ENCODE measurements at regions not wholly inside any gene's neighbourhood (a gene's known extent, or its start where the extent isn't known, plus 50 kb on each side); places are given as distances from the start of the nearest gene placed in this dataset.
A peak's percentile ranks its signal among the peaks of the same experiment; 100 is the strongest.

- no peak overlapping the region for H3K4me3 Mint-ChIP-seq (ENCODE audit: unreplicated experiment)
- no peaks in the 10 kb centered on the region for H3K9me3 Mint-ChIP-seq (ENCODE audit: unreplicated experiment)
- H3K27ac Mint-ChIP-seq (ENCODE audit: unreplicated experiment), result no peak overlapping the region
- no peaks in the 10 kb centered on the region for H3K27me3 Mint-ChIP-seq (ENCODE audit: unreplicated experiment)
- H3K4me1 Mint-ChIP-seq (ENCODE audit: unreplicated experiment), result no peaks in the 10 kb centered on the region
- H3K36me3 Mint-ChIP-seq (ENCODE audit: low read depth, unreplicated experiment), result no peaks in the 10 kb centered on the region
- no peak for TF ChIP-seq CTCF (IDR thresholded peaks at IDR 0.05; ENCODE audit: unreplicated experiment)
- DNase-seq (ENCODE audit: low spot score), result no peak
Measured at GRCh38 chr4:8748236-8748575, 123.4 kb downstream of the HMX1 start.

- H3K4me3 Mint-ChIP-seq (ENCODE audit: unreplicated experiment), result no peak overlapping the region
- H3K9me3 Mint-ChIP-seq (ENCODE audit: unreplicated experiment), result no peaks in the 10 kb centered on the region
- no peak for TF ChIP-seq CTCF (IDR thresholded peaks at IDR 0.05; ENCODE audit: unreplicated experiment)
- no peaks in the 10 kb centered on the region for H3K4me1 Mint-ChIP-seq (ENCODE audit: unreplicated experiment)
- no peaks in the 10 kb centered on the region for H3K36me3 Mint-ChIP-seq (ENCODE audit: low read depth, unreplicated experiment)
- no peak for DNase-seq (ENCODE audit: low spot score)
- H3K27ac Mint-ChIP-seq (ENCODE audit: unreplicated experiment), result no peak overlapping the region
- H3K27me3 Mint-ChIP-seq (ENCODE audit: unreplicated experiment), result peaks cover 1% of the 10 kb centered on the region
Measured at GRCh38 chr4:8747467-8748235, 124.0 kb downstream of the HMX1 start.

- peak overlapping the region; percentile 10 for H3K4me3 Mint-ChIP-seq (ENCODE audit: unreplicated experiment)
- H3K27me3 Mint-ChIP-seq (ENCODE audit: unreplicated experiment), result peaks cover 1% of the 10 kb centered on the region
- no peak for DNase-seq (ENCODE audit: low spot score)
- H3K27ac Mint-ChIP-seq (ENCODE audit: unreplicated experiment), result no peak overlapping the region
- no peaks in the 10 kb centered on the region for H3K4me1 Mint-ChIP-seq (ENCODE audit: unreplicated experiment)
- H3K36me3 Mint-ChIP-seq (ENCODE audit: low read depth, unreplicated experiment), result no peaks in the 10 kb centered on the region
- TF ChIP-seq CTCF (IDR thresholded peaks at IDR 0.05; ENCODE audit: unreplicated experiment), result no peak
- no peaks in the 10 kb centered on the region for H3K9me3 Mint-ChIP-seq (ENCODE audit: unreplicated experiment)
Measured at GRCh38 chr4:8746523-8747466, 124.8 kb downstream of the HMX1 start.

- DNase-seq (ENCODE audit: low spot score), result no peak
- H3K27ac Mint-ChIP-seq (ENCODE audit: unreplicated experiment), result no peak overlapping the region
- H3K27me3 Mint-ChIP-seq (ENCODE audit: unreplicated experiment), result peaks cover 4% of the 10 kb centered on the region
- H3K4me3 Mint-ChIP-seq (ENCODE audit: unreplicated experiment), result no peak overlapping the region
- H3K9me3 Mint-ChIP-seq (ENCODE audit: unreplicated experiment), result no peaks in the 10 kb centered on the region
- H3K4me1 Mint-ChIP-seq (ENCODE audit: unreplicated experiment), result no peaks in the 10 kb centered on the region
- no peaks in the 10 kb centered on the region for H3K36me3 Mint-ChIP-seq (ENCODE audit: low read depth, unreplicated experiment)
- no peak for TF ChIP-seq CTCF (IDR thresholded peaks at IDR 0.05; ENCODE audit: unreplicated experiment)
Measured at GRCh38 chr4:8745826-8746225, 125.8 kb downstream of the HMX1 start.

Measured in endothelial cell (in vitro differentiated cells).